GM12864 (cell line): ENCODE measurements at regions not wholly inside any gene's neighbourhood (a gene's known extent, or its start where the extent isn't known, plus 50 kb on each side); places are given as distances from the start of the nearest gene placed in this dataset.

Experiments used
- DNase-seq: peaks from one replicate; pipeline ENCODE4 v3.0.0-alpha.2; 2011; ENCODE audit warnings: low read depth
- H3K4me3 ChIP-seq: 2 replicates; pipeline ENCODE4 v1.5.1; 2011; ENCODE audit warnings: mild to moderate bottlenecking, low read depth, low read length, control low read depth
- TF ChIP-seq, protein P1 (sequence below): IDR thresholded peaks from 2 replicates; pipeline ENCODE4 v1.5.1; 2011; ENCODE audit warnings: low read depth, mild to moderate bottlenecking, moderate library complexity, low read length, control low read depth, inconsistent platforms; ENCODE audit errors: missing control alignments

GRCh38 chr4:1493540-1494287 is 87.5 kb upstream of the NKX1-1 start:
- no peak for DNase-seq
- TF ChIP-seq, protein P1, sequence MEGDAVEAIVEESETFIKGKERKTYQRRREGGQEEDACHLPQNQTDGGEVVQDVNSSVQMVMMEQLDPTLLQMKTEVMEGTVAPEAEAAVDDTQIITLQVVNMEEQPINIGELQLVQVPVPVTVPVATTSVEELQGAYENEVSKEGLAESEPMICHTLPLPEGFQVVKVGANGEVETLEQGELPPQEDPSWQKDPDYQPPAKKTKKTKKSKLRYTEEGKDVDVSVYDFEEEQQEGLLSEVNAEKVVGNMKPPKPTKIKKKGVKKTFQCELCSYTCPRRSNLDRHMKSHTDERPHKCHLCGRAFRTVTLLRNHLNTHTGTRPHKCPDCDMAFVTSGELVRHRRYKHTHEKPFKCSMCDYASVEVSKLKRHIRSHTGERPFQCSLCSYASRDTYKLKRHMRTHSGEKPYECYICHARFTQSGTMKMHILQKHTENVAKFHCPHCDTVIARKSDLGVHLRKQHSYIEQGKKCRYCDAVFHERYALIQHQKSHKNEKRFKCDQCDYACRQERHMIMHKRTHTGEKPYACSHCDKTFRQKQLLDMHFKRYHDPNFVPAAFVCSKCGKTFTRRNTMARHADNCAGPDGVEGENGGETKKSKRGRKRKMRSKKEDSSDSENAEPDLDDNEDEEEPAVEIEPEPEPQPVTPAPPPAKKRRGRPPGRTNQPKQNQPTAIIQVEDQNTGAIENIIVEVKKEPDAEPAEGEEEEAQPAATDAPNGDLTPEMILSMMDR, result no peak

GRCh38 chr4:1492651-1493539 is 86.7 kb upstream of the NKX1-1 start:
- TF ChIP-seq, protein P1, result no peak
- DNase-seq, result no peak
- no peak overlapping the region for H3K4me3 ChIP-seq

More at GRCh38 chr4:1493540-1494287, 87.5 kb upstream of the NKX1-1 start:
- no peak overlapping the region for H3K4me3 ChIP-seq

- TF ChIP-seq, protein P1, result no peak
- no peak for DNase-seq
- no peak overlapping the region for H3K4me3 ChIP-seq
Observed at GRCh38 chr4:1492142-1492457, 85.9 kb upstream of the NKX1-1 start.

GRCh38 chr4:1491328-1492141 is 85.3 kb upstream of the NKX1-1 start:
- H3K4me3 ChIP-seq, result no peak overlapping the region
- TF ChIP-seq, protein P1, result no peak
- no peak for DNase-seq

DNA sequence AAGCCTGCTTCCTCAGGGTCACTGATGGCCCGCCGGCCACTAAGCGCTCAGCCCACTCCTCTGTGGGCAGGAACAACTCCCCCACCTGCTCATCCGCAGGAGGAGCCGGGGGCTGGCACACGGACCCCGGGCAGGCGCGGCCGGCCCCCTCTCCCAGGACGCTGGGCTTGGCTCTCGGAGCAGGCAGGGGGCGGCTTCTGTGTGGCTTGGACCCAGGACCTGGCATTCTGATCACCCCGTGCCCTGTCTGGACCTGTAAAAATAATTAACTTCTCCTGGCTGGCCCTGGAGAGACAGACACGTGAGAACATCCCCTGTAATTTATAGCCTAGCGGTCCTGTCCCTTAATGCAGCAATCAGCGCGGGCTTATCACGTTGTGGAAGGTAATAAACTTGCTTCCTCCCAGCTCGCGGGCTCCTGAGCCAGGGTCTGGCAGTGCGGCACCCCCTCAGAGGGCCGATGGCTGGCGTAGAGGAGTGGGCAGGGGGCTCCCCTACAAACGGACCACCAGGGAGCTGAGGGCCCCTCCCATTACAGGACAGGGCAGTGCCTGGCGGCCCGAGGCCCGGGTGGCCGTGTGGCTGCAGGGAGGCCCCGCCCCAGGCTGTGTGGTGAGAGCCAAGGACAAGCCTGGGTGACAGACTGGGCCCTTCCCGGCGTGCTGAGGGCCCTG is 84.5 kb upstream of the NKX1-1 start:
- TF ChIP-seq, protein P1, result no peak
- H3K4me3 ChIP-seq, result no peak overlapping the region
- DNase-seq, result no peak

- TF ChIP-seq, protein P1, result no peak
- no peak overlapping the region for H3K4me3 ChIP-seq
- no peak for DNase-seq
Observed at GRCh38 chr4:1490011-1490653, 83.9 kb upstream of the NKX1-1 start.
